ENCODE measurements at regions not wholly inside any gene's neighbourhood (a gene's known extent, or its start where the extent isn't known, plus 50 kb on each side); places are given as distances from the start of the nearest gene placed in this dataset.
"Not testable (repeated sequence)": the region's sequence is repeated elsewhere in the genome, so short reads cannot be mapped to it uniquely, and the experiment has no call there.

GRCh38 chr12:131287015-131287937, 333.6 kb downstream of the ADGRD1 start:
- H3K27me3 ChIP-seq (ENCODE audit: control insufficient read depth, insufficient read depth): no peaks in the 10 kb centered on the region
- H3K9me3 ChIP-seq (ENCODE audit: control insufficient read depth, low read length): no peaks in the 10 kb centered on the region
- WGBS: 90% methylated on average over 23 of the region's 25 CpGs
- H3K27ac ChIP-seq (ENCODE audit: low read length): no peak overlapping the region
- ATAC-seq: no peak
- intact Hi-C loops (cut with DNase I): no loop called here
- H3K4me3 ChIP-seq (ENCODE audit: low read length): no peak overlapping the region
- DNase-seq: peak in 1 of 3 donors; percentile 32
- no peaks in the 10 kb centered on the region for H3K4me1 ChIP-seq (ENCODE audit: control insufficient read depth, insufficient read depth, low read length)

GRCh38 chr12:131287938-131288764, 334.4 kb downstream of the ADGRD1 start:
- H3K4me1 ChIP-seq (ENCODE audit: control insufficient read depth, insufficient read depth, low read length): no peaks in the 10 kb centered on the region
- no peak for DNase-seq
- no peaks in the 10 kb centered on the region for H3K9me3 ChIP-seq (ENCODE audit: control insufficient read depth, low read length)
- intact Hi-C loops (cut with DNase I): no loop called here
- no peak overlapping the region for H3K4me3 ChIP-seq (ENCODE audit: low read length)
- no peak overlapping the region for H3K27ac ChIP-seq (ENCODE audit: low read length)
- 80% methylated on average over 27 of the region's 27 CpGs for WGBS
- H3K27me3 ChIP-seq (ENCODE audit: control insufficient read depth, insufficient read depth): no peaks in the 10 kb centered on the region
- no peak for ATAC-seq

- H3K4me3 ChIP-seq (ENCODE audit: low read length); ATAC-seq; H3K9me3 ChIP-seq (ENCODE audit: control insufficient read depth, low read length); H3K27ac ChIP-seq (ENCODE audit: low read length); intact Hi-C loops (cut with DNase I); DNase-seq; H3K27me3 ChIP-seq (ENCODE audit: control insufficient read depth, insufficient read depth); H3K4me1 ChIP-seq (ENCODE audit: control insufficient read depth, insufficient read depth, low read length): not testable (repeated sequence)
- 86% methylated on average over 19 of the region's 19 CpGs for WGBS
Measured at GRCh38 chr12:131288765-131289695, 335.3 kb downstream of the ADGRD1 start.

- WGBS: 86% methylated on average over 8 of the region's 8 CpGs
- H3K9me3 ChIP-seq (ENCODE audit: control insufficient read depth, low read length); H3K4me1 ChIP-seq (ENCODE audit: control insufficient read depth, insufficient read depth, low read length); H3K27me3 ChIP-seq (ENCODE audit: control insufficient read depth, insufficient read depth); DNase-seq; ATAC-seq; H3K27ac ChIP-seq (ENCODE audit: low read length); H3K4me3 ChIP-seq (ENCODE audit: low read length): not testable (repeated sequence)
- intact Hi-C loops (cut with DNase I): loop anchor here in 1 of 4 donors (10.0 kb wide), 1 partner anchor 375 kb away; no protein-coding TSS in a partner anchor
Measured at GRCh38 chr12:131289807-131290206, 336.1 kb downstream of the ADGRD1 start.

- Histone ChIP-seq H3K9me3 (ENCODE audit: control insufficient read depth, low read length) (no peaks in the 10 kb centered on the region), H3K4me1 (ENCODE audit: control insufficient read depth, insufficient read depth, low read length) (no peaks in the 10 kb centered on the region), H3K27me3 (ENCODE audit: control insufficient read depth, insufficient read depth) (no peaks in the 10 kb centered on the region), H3K4me3 (ENCODE audit: low read length) (no peak overlapping the region), H3K27ac (ENCODE audit: low read length) (no peak overlapping the region)
- 78% methylated on average over 10 of the region's 10 CpGs for WGBS
- DNase-seq (no peak), ATAC-seq (no peak)
- intact Hi-C loops (cut with DNase I): loop anchor here in 1 of 4 donors (10.0 kb wide), 1 partner anchor 374 kb away; no protein-coding TSS in a partner anchor
Measured at GRCh38 chr12:131290255-131290959, 336.7 kb downstream of the ADGRD1 start.

- H3K9me3 ChIP-seq (ENCODE audit: control insufficient read depth, low read length); H3K4me3 ChIP-seq (ENCODE audit: low read length); H3K4me1 ChIP-seq (ENCODE audit: control insufficient read depth, insufficient read depth, low read length); H3K27me3 ChIP-seq (ENCODE audit: control insufficient read depth, insufficient read depth); DNase-seq; H3K27ac ChIP-seq (ENCODE audit: low read length); ATAC-seq: not testable (repeated sequence)
- intact Hi-C loops (cut with DNase I): loop anchor here in 1 of 4 donors (10.0 kb wide), 1 partner anchor 371 kb away; no protein-coding TSS in a partner anchor
- WGBS: 69% methylated on average over 26 of the region's 26 CpGs
Measured at GRCh38 chr12:131293071-131294015, 339.6 kb downstream of the ADGRD1 start.

GRCh38 chr12:131294716-131295115, 341.0 kb downstream of the ADGRD1 start:
- DNase-seq; H3K4me1 ChIP-seq (ENCODE audit: control insufficient read depth, insufficient read depth, low read length); ATAC-seq; H3K4me3 ChIP-seq (ENCODE audit: low read length); H3K27ac ChIP-seq (ENCODE audit: low read length); H3K9me3 ChIP-seq (ENCODE audit: control insufficient read depth, low read length); H3K27me3 ChIP-seq (ENCODE audit: control insufficient read depth, insufficient read depth): not testable (repeated sequence)
- intact Hi-C loops (cut with DNase I): loop anchor here in 2 of 4 donors (5.0 to 10.0 kb wide), 2 partner anchors 370 to 373 kb away; no protein-coding TSS in a partner anchor
- 92% methylated on average over 12 of the region's 12 CpGs for WGBS

- H3K4me3 ChIP-seq (ENCODE audit: low read length); DNase-seq; H3K27me3 ChIP-seq (ENCODE audit: control insufficient read depth, insufficient read depth); H3K9me3 ChIP-seq (ENCODE audit: control insufficient read depth, low read length); ATAC-seq; H3K4me1 ChIP-seq (ENCODE audit: control insufficient read depth, insufficient read depth, low read length); H3K27ac ChIP-seq (ENCODE audit: low read length): not testable (repeated sequence)
- intact Hi-C loops (cut with DNase I): loop anchor here in 2 of 4 donors (5.0 to 10.0 kb wide), 2 partner anchors 370 to 372 kb away; no protein-coding TSS in a partner anchor
- WGBS: 87% methylated on average over 6 of the region's 9 CpGs
Measured at GRCh38 chr12:131295117-131295516, 341.4 kb downstream of the ADGRD1 start.

- DNase-seq: not testable (repeated sequence)
Measured at GRCh38 chr12:131295559-131295958, 341.9 kb downstream of the ADGRD1 start.

More at GRCh38 chr12:131295559-131295958, 341.9 kb downstream of the ADGRD1 start:
- H3K4me1 ChIP-seq (ENCODE audit: control insufficient read depth, insufficient read depth, low read length); H3K27ac ChIP-seq (ENCODE audit: low read length); H3K27me3 ChIP-seq (ENCODE audit: control insufficient read depth, insufficient read depth); H3K9me3 ChIP-seq (ENCODE audit: control insufficient read depth, low read length); H3K4me3 ChIP-seq (ENCODE audit: low read length): not testable (repeated sequence)
- 89% methylated on average over 15 of the region's 17 CpGs for WGBS
- peak in 1 of 2 donors; percentile 22 for ATAC-seq
- intact Hi-C loops (cut with DNase I): loop anchor here in 2 of 4 donors (5.0 to 10.0 kb wide), 2 partner anchors 369 to 372 kb away; no protein-coding TSS in a partner anchor
